Peyer's patch (tissue), 4 donors: ENCODE measurements at regions not wholly inside any gene's neighbourhood (a gene's known extent, or its start where the extent isn't known, plus 50 kb on each side); places are given as distances from the start of the nearest gene placed in this dataset.

Source experiments
- POLR2A ChIP-seq, 2 donors: fragments of 450-650 bp; IDR thresholded peaks; one replicate each; pipeline ENCODE4 v1.5.1; 2017; ENCODE audit warnings: antibody characterized with exemption in 2 of 2, mild to moderate bottlenecking in 2 of 2, moderate library complexity in 2 of 2
- TF ChIP-seq, protein P1 (sequence below), 6 experiments: fragments of 450-650 bp in 4 of 6; fragments of 200-600 bp in 2 of 6; sonication (generic) in 1 of 6; IDR thresholded peaks; one replicate each; pipeline ENCODE4 v1.5.1; 2017 to 2019; ENCODE audit warnings: antibody characterized with exemption in 6 of 6, mild to moderate bottlenecking in 3 of 6, moderate library complexity in 1 of 6

DNA sequence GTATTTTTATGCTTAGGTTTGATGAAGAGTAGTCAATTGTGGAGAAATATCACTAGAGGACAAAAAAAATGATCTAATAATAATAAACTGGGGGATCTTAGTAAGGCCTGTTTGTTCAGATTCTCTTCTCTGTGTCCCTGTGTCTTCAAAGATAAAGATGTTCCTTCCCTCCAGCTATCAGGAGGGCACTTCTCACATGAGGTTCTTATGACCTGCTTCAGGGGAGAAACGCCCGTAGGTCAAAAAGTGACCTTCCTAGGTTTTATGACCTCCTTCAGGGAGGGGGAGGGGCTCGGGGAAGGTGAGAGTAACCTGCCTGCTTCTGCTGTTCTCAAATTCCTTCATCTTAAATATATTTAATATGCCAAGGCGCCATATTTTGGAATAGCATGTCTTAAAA lies 89.2 kb upstream of the JADE1 start:
- no peak for TF ChIP-seq POLR2A (IDR thresholded peaks at IDR 0.05)
- TF ChIP-seq, protein P1, sequence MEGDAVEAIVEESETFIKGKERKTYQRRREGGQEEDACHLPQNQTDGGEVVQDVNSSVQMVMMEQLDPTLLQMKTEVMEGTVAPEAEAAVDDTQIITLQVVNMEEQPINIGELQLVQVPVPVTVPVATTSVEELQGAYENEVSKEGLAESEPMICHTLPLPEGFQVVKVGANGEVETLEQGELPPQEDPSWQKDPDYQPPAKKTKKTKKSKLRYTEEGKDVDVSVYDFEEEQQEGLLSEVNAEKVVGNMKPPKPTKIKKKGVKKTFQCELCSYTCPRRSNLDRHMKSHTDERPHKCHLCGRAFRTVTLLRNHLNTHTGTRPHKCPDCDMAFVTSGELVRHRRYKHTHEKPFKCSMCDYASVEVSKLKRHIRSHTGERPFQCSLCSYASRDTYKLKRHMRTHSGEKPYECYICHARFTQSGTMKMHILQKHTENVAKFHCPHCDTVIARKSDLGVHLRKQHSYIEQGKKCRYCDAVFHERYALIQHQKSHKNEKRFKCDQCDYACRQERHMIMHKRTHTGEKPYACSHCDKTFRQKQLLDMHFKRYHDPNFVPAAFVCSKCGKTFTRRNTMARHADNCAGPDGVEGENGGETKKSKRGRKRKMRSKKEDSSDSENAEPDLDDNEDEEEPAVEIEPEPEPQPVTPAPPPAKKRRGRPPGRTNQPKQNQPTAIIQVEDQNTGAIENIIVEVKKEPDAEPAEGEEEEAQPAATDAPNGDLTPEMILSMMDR (IDR thresholded peaks at IDR 0.05): no peak
